ENCODE measurements at regions not wholly inside any gene's neighbourhood (a gene's known extent, or its start where the extent isn't known, plus 50 kb on each side); places are given as distances from the start of the nearest gene placed in this dataset.

DNA sequence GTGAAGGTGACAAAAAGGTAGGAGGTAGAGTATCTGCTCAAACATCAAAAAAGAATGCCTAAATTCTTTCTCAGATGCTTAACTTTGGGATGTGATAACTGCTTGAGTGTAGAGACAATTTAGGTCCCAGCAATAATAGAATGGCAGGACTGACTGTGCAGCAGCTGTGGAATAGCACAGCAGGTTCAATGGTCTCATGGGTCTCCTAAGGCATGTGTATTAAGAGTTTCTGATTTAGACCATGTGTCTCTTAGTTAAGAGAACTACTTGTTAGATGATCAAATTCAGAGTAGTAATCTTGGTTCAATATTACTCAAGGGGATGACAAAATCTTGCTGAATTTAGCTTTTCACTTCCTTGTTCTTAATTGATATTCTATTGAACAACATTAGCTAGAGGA, 72.0 kb downstream of the ALX1 start:
- Histone ChIP-seq H3K9ac (ENCODE audit: low read depth, low read length, poor library complexity, severe bottlenecking) (no peak overlapping the region), H3K4me3 (ENCODE audit: low read length, poor library complexity, severe bottlenecking) (no peak overlapping the region), H2AFZ (ENCODE audit: low read length) (no peak overlapping the region), H3K79me2 (ENCODE audit: insufficient read depth, low read length) (no peaks in the 10 kb centered on the region), H3K36me3 (ENCODE audit: insufficient read depth, low read length) (no peaks in the 10 kb centered on the region), H3K27me3 (ENCODE audit: insufficient read depth, low read length, poor library complexity, severe bottlenecking) (no peaks in the 10 kb centered on the region), H3F3A (ENCODE audit: low read depth) (no peaks in the 10 kb centered on the region), H3K4me2 (ENCODE audit: low read depth, low read length, poor library complexity, severe bottlenecking) (no peak overlapping the region), H3K9me3 (ENCODE audit: insufficient read depth, low read depth, low read length) (no peaks in the 10 kb centered on the region), H4K20me1 (ENCODE audit: insufficient read depth, low read length, poor library complexity, severe bottlenecking) (no peaks in the 10 kb centered on the region), H3K4me1 (ENCODE audit: insufficient read depth, low read length, poor library complexity, severe bottlenecking) (no peaks in the 10 kb centered on the region), H3K9me2 (replicated peaks; ENCODE audit: low read depth, low read length) (no peaks in the 10 kb centered on the region)
- TF ChIP-seq, protein P1, sequence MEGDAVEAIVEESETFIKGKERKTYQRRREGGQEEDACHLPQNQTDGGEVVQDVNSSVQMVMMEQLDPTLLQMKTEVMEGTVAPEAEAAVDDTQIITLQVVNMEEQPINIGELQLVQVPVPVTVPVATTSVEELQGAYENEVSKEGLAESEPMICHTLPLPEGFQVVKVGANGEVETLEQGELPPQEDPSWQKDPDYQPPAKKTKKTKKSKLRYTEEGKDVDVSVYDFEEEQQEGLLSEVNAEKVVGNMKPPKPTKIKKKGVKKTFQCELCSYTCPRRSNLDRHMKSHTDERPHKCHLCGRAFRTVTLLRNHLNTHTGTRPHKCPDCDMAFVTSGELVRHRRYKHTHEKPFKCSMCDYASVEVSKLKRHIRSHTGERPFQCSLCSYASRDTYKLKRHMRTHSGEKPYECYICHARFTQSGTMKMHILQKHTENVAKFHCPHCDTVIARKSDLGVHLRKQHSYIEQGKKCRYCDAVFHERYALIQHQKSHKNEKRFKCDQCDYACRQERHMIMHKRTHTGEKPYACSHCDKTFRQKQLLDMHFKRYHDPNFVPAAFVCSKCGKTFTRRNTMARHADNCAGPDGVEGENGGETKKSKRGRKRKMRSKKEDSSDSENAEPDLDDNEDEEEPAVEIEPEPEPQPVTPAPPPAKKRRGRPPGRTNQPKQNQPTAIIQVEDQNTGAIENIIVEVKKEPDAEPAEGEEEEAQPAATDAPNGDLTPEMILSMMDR (conservative IDR thresholded peaks at IDR 0.05; ENCODE audit: low read length): no peak
- no peak for TF ChIP-seq EZH2phosphoT487 (IDR thresholded peaks at IDR 0.05; ENCODE audit: borderline replicate concordance)

DNA sequence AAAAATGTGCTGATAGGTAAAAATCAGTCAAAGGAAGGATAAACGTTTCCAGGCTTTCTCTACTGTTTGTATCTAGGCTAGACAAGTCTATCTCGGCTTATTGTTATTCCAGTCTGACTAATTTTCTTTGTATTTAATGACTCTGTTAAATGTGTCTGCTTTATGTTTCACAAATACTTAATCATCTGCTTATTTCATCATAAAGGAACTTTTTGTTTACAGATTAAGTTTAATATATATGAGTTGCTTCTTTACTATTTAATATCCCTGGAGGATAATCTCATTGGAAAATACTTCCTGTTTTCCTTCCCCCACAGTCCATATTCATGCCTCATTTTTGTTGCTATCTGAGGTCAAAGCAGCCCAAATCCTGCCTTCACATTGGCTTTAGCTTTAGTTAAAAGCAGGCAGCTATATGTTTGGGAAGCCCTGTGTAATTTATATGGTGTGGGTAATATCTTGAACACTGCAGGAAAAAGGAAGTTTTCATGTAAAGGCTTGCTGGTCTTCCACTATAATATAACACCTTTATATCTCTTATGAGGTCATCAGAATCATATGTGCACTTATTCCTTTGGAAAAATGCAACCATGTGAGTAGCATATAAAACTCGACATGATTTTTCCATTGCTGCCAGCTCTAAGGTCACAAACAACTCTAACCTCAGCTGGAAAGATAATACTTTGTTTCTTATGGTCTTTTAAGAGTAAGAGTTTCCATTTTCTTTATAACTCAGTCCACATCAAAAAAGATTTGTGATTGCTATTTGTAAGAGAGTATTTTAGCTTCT, 76.8 kb downstream of the ALX1 start:
- TF ChIP-seq, protein P1 (conservative IDR thresholded peaks at IDR 0.05; ENCODE audit: low read length): no peak
- TF ChIP-seq EZH2phosphoT487 (IDR thresholded peaks at IDR 0.05; ENCODE audit: borderline replicate concordance): no peak
- no peak overlapping the region for H3K4me2 ChIP-seq (ENCODE audit: low read depth, low read length, poor library complexity, severe bottlenecking)
- no peak overlapping the region for H3K9ac ChIP-seq (ENCODE audit: low read depth, low read length, poor library complexity, severe bottlenecking)

DNA sequence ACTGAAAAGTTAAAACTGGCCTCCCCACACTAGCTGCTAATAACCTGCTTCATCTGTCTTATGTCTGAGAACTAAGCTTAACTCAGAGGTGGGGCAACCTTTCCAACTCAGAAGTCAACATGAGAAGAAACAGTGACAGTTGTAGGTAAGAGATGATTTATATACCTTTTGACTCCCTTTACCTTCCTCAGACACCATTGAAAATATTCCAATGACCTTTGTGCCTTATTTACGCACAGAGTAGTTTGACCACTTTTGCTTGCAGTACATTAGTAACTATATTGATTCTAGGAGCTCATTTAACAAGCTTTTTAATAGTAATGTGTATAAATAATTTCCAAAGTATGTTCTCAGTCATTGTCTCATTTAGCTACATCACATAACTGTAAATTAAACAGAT, 77.6 kb downstream of the ALX1 start:
- no peaks in the 10 kb centered on the region for H3K36me3 ChIP-seq (ENCODE audit: insufficient read depth, low read length)
- no peaks in the 10 kb centered on the region for H3F3A ChIP-seq (ENCODE audit: low read depth)
- no peak overlapping the region for H3K9ac ChIP-seq (ENCODE audit: low read depth, low read length, poor library complexity, severe bottlenecking)
- TF ChIP-seq, protein P1 (conservative IDR thresholded peaks at IDR 0.05; ENCODE audit: low read length): no peak
- no peak for TF ChIP-seq EZH2phosphoT487 (IDR thresholded peaks at IDR 0.05; ENCODE audit: borderline replicate concordance)
- no peaks in the 10 kb centered on the region for H3K9me2 ChIP-seq (replicated peaks; ENCODE audit: low read depth, low read length)
- H4K20me1 ChIP-seq (ENCODE audit: insufficient read depth, low read length, poor library complexity, severe bottlenecking): no peaks in the 10 kb centered on the region
- H3K4me3 ChIP-seq (ENCODE audit: low read length, poor library complexity, severe bottlenecking): no peak overlapping the region
- no peak overlapping the region for H2AFZ ChIP-seq (ENCODE audit: low read length)
- no peaks in the 10 kb centered on the region for H3K4me1 ChIP-seq (ENCODE audit: insufficient read depth, low read length, poor library complexity, severe bottlenecking)
- H3K4me2 ChIP-seq (ENCODE audit: low read depth, low read length, poor library complexity, severe bottlenecking): no peak overlapping the region
- no peaks in the 10 kb centered on the region for H3K79me2 ChIP-seq (ENCODE audit: insufficient read depth, low read length)
- no peaks in the 10 kb centered on the region for H3K9me3 ChIP-seq (ENCODE audit: insufficient read depth, low read depth, low read length)
- H3K27me3 ChIP-seq (ENCODE audit: insufficient read depth, low read length, poor library complexity, severe bottlenecking): no peaks in the 10 kb centered on the region

More for the DNA sequence above, 76.8 kb downstream of the ALX1 start:
- no peaks in the 10 kb centered on the region for H3K36me3 ChIP-seq (ENCODE audit: insufficient read depth, low read length)
- no peak overlapping the region for H2AFZ ChIP-seq (ENCODE audit: low read length)
- H3F3A ChIP-seq (ENCODE audit: low read depth): no peaks in the 10 kb centered on the region
- H3K27me3 ChIP-seq (ENCODE audit: insufficient read depth, low read length, poor library complexity, severe bottlenecking): no peaks in the 10 kb centered on the region
- no peaks in the 10 kb centered on the region for H3K79me2 ChIP-seq (ENCODE audit: insufficient read depth, low read length)
- H3K9me3 ChIP-seq (ENCODE audit: insufficient read depth, low read depth, low read length): no peaks in the 10 kb centered on the region
- no peaks in the 10 kb centered on the region for H3K4me1 ChIP-seq (ENCODE audit: insufficient read depth, low read length, poor library complexity, severe bottlenecking)
- no peak overlapping the region for H3K4me3 ChIP-seq (ENCODE audit: low read length, poor library complexity, severe bottlenecking)
- no peaks in the 10 kb centered on the region for H4K20me1 ChIP-seq (ENCODE audit: insufficient read depth, low read length, poor library complexity, severe bottlenecking)
- H3K9me2 ChIP-seq (replicated peaks; ENCODE audit: low read depth, low read length): no peaks in the 10 kb centered on the region

All from Loucy (cell line).